ENCODE measurements at regions not wholly inside any gene's neighbourhood (a gene's known extent, or its start where the extent isn't known, plus 50 kb on each side); places are given as distances from the start of the nearest gene placed in this dataset.
A peak's percentile ranks its signal among the peaks of the same experiment; 100 is the strongest.

GRCh38 chr6:156628805-156629204, 148.4 kb upstream of the ARID1B start:
- no peak for TF ChIP-seq CTCF (IDR thresholded peaks at IDR 0.05; ENCODE audit: insufficient read depth, low read depth, low read length, missing control alignments)
- DNase-seq (ENCODE audit: low read depth) = no peak
- H3K4me3 ChIP-seq (ENCODE audit: low read length) = no peak overlapping the region

GRCh38 chr6:156627524-156627923, 149.7 kb upstream of the ARID1B start:
- H3K4me3 ChIP-seq (ENCODE audit: low read length) = no peak overlapping the region
- TF ChIP-seq CTCF (IDR thresholded peaks at IDR 0.05; ENCODE audit: insufficient read depth, low read depth, low read length, missing control alignments) = no peak
- DNase-seq (ENCODE audit: low read depth) = peak; percentile 7

GRCh38 chr6:156622185-156622584, 155.0 kb upstream of the ARID1B start:
- no peak for TF ChIP-seq CTCF (IDR thresholded peaks at IDR 0.05; ENCODE audit: insufficient read depth, low read depth, low read length, missing control alignments)
- no peak for DNase-seq (ENCODE audit: low read depth)
- H3K4me3 ChIP-seq (ENCODE audit: low read length) = no peak overlapping the region

GRCh38 chr6:156620331-156620730, 156.8 kb upstream of the ARID1B start:
- no peak for TF ChIP-seq CTCF (IDR thresholded peaks at IDR 0.05; ENCODE audit: insufficient read depth, low read depth, low read length, missing control alignments)
- H3K4me3 ChIP-seq (ENCODE audit: low read length) = no peak overlapping the region
- no peak for DNase-seq (ENCODE audit: low read depth)

- H3K4me3 ChIP-seq (ENCODE audit: low read length) = no peak overlapping the region
- no peak for TF ChIP-seq CTCF (IDR thresholded peaks at IDR 0.05; ENCODE audit: insufficient read depth, low read depth, low read length, missing control alignments)
- DNase-seq (ENCODE audit: low read depth) = no peak
Measured at GRCh38 chr6:156618600-156619205, 158.5 kb upstream of the ARID1B start.

GRCh38 chr6:156617941-156618340, 159.2 kb upstream of the ARID1B start:
- no peak for DNase-seq (ENCODE audit: low read depth)
- no peak for TF ChIP-seq CTCF (IDR thresholded peaks at IDR 0.05; ENCODE audit: insufficient read depth, low read depth, low read length, missing control alignments)

GRCh38 chr6:156617376-156617775, 159.8 kb upstream of the ARID1B start:
- TF ChIP-seq CTCF (IDR thresholded peaks at IDR 0.05; ENCODE audit: insufficient read depth, low read depth, low read length, missing control alignments) = no peak
- peak; percentile 50 for DNase-seq (ENCODE audit: low read depth)
- H3K4me3 ChIP-seq (ENCODE audit: low read length) = no peak overlapping the region

More at GRCh38 chr6:156617941-156618340, 159.2 kb upstream of the ARID1B start:
- H3K4me3 ChIP-seq (ENCODE audit: low read length) = no peak overlapping the region
